Liver (tissue), 3 donors: ENCODE measurements at regions not wholly inside any gene's neighbourhood (a gene's known extent, or its start where the extent isn't known, plus 50 kb on each side); places are given as distances from the start of the nearest gene placed in this dataset.

Source experiments
- ATF3 ChIP-seq: IDR thresholded peaks from 2 replicates; pipeline ENCODE4 v1.6.1; 2016; ENCODE audit warnings: antibody characterized with exemption
- TF ChIP-seq, protein P1 (sequence below): fragments of 150-350 bp; IDR thresholded peaks from 2 replicates; pipeline ENCODE4 v1.5.1; 2017; ENCODE audit warnings: improper control_type of control experiment, low read depth, low read length; ENCODE audit not compliant: missing input control
- TF ChIP-seq, protein P2 (sequence below): IDR thresholded peaks from 2 replicates; pipeline ENCODE4 v1.6.1; 2016; ENCODE audit warnings: antibody characterized with exemption
- donor health status: healthy.
- donor health status: healthy.

GRCh38 chr12:4046495-4046840, 173.3 kb upstream of the PARP11 start:
- TF ChIP-seq, protein P1, sequence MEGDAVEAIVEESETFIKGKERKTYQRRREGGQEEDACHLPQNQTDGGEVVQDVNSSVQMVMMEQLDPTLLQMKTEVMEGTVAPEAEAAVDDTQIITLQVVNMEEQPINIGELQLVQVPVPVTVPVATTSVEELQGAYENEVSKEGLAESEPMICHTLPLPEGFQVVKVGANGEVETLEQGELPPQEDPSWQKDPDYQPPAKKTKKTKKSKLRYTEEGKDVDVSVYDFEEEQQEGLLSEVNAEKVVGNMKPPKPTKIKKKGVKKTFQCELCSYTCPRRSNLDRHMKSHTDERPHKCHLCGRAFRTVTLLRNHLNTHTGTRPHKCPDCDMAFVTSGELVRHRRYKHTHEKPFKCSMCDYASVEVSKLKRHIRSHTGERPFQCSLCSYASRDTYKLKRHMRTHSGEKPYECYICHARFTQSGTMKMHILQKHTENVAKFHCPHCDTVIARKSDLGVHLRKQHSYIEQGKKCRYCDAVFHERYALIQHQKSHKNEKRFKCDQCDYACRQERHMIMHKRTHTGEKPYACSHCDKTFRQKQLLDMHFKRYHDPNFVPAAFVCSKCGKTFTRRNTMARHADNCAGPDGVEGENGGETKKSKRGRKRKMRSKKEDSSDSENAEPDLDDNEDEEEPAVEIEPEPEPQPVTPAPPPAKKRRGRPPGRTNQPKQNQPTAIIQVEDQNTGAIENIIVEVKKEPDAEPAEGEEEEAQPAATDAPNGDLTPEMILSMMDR: no peak
- TF ChIP-seq, protein P2, sequence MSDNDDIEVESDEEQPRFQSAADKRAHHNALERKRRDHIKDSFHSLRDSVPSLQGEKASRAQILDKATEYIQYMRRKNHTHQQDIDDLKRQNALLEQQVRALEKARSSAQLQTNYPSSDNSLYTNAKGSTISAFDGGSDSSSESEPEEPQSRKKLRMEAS: no peak
- no peak for TF ChIP-seq ATF3
